SK-N-SH (cell line): ENCODE measurements at regions not wholly inside any gene's neighbourhood (a gene's known extent, or its start where the extent isn't known, plus 50 kb on each side); places are given as distances from the start of the nearest gene placed in this dataset.

Experiments
- CTCF ChIA-PET: fragments of 300-600, 350-600 bp; formaldehyde crosslinking; extraction: SDS; loops from one replicate; lab custom pipeline; 2021; lab: Yijun Ruan, JAX
- POLR2A ChIA-PET: fragments of 350-600 bp; sonication (Branson Sonifier 250); formaldehyde crosslinking; extraction: SDS; loops from one replicate; lab custom pipeline; 2020; ENCODE audit warnings: antibody characterized with exemption, inconsistent platforms; lab: Yijun Ruan, JAX
- DNase-seq: peaks from one replicate; pipeline ENCODE4 v3.0.0; 2012
- H2AFZ ChIP-seq: fragments of 200-600 bp; sonication (generic); 2 replicates; pipeline ENCODE4 v1.8.1; 2016; ENCODE audit warnings: antibody characterized with exemption, mild to moderate bottlenecking, low read depth
- H3F3A ChIP-seq: fragments of 200-600 bp; sonication (generic); replicated peaks from 2 replicates; pipeline ENCODE3; 2016; ENCODE audit warnings: antibody characterized with exemption, mild to moderate bottlenecking; ENCODE audit not compliant: insufficient read depth
- H3K27ac ChIP-seq, 2 experiments: fragments of 200-500 bp in 1 of 2; fragments of 200-600 bp in 1 of 2; sonication (Bioruptor generic) in 1 of 2; sonication (generic), shearing (Covaris generic) in 1 of 2; 2 replicates each; pipeline versions ENCODE4 v1.5.1 to v1.6.1; 2014 to 2016; ENCODE audit warnings: low read depth in 2 of 2, inconsistent platforms in 1 of 2, low read length in 1 of 2, mild to moderate bottlenecking in 1 of 2, mixed read lengths in 1 of 2
- H3K27me3 ChIP-seq: fragments of 200-600 bp; sonication (generic), shearing (Covaris generic); 2 replicates; pipeline ENCODE4 v1.6.1; 2016; ENCODE audit warnings: mixed run types; ENCODE audit not compliant: insufficient read depth
- H3K36me3 ChIP-seq, 2 experiments: fragments of 200-500 bp in 1 of 2; fragments of 200-600 bp in 1 of 2; sonication (Bioruptor generic) in 1 of 2; sonication (generic) in 1 of 2; replicated peaks in 1 of 2; 2 replicates each; pipeline versions ENCODE3 to v1.5.1; 2014 to 2016; ENCODE audit warnings: low read length in 1 of 2, mild to moderate bottlenecking in 1 of 2; ENCODE audit not compliant: insufficient read depth in 2 of 2, control insufficient read depth in 1 of 2
- H3K4me1 ChIP-seq, 2 experiments: fragments of 200-500 bp in 1 of 2; fragments of 200-600 bp in 1 of 2; sonication (Bioruptor generic) in 1 of 2; sonication (generic), shearing (Covaris generic) in 1 of 2; 2 replicates each; pipeline versions ENCODE4 v1.5.1 to v1.6.1; 2014 to 2016; ENCODE audit warnings: low read depth in 1 of 2, low read length in 1 of 2, mixed run types in 1 of 2; ENCODE audit not compliant: insufficient read depth in 2 of 2, control insufficient read depth in 1 of 2
- H3K4me2 ChIP-seq: fragments of 200-600 bp; sonication (generic), shearing (Covaris generic); 2 replicates; pipeline ENCODE4 v1.6.1; 2017; ENCODE audit warnings: mixed run types
- H3K4me3 ChIP-seq, 2 experiments: fragments of 200-500 bp in 1 of 2; fragments of 200-600 bp in 1 of 2; sonication (Bioruptor generic) in 1 of 2; sonication (generic), shearing (Covaris generic) in 1 of 2; 2 replicates each; pipeline versions ENCODE4 v1.5.1 to v1.8.1; 2014 to 2016; ENCODE audit warnings: low read depth in 2 of 2, inconsistent platforms in 1 of 2, low read length in 1 of 2, mild to moderate bottlenecking in 1 of 2, mixed read lengths in 1 of 2, moderate library complexity in 1 of 2
- H3K79me2 ChIP-seq: fragments of 200-600 bp; sonication (generic); 2 replicates; pipeline ENCODE4 v1.8.1; 2017; ENCODE audit warnings: mild to moderate bottlenecking; ENCODE audit not compliant: insufficient read depth
- H3K9ac ChIP-seq: fragments of 200-600 bp; sonication (generic); 2 replicates; pipeline ENCODE4 v1.6.1; 2017; ENCODE audit warnings: mixed run types
- H3K9me2 ChIP-seq: fragments of 200-600 bp; sonication (generic); 2 replicates; pipeline ENCODE4 v1.6.1; 2017; ENCODE audit warnings: mixed run types
- H3K9me3 ChIP-seq: fragments of 200-600 bp; sonication (generic); 2 replicates; pipeline ENCODE4 v1.6.1; 2017; ENCODE audit warnings: mixed run types, mild to moderate bottlenecking, moderate library complexity
- H4K20me1 ChIP-seq: fragments of 200-600 bp; sonication (generic); 2 replicates; pipeline ENCODE4 v1.6.1; 2017; ENCODE audit warnings: mild to moderate bottlenecking, mixed run types; ENCODE audit not compliant: insufficient read depth
- ELF1 ChIP-seq: IDR thresholded peaks from 2 replicates; pipeline ENCODE4 v1.4.0; 2012
- EP300 ChIP-seq, 2 experiments: IDR thresholded peaks; 2 replicates each; pipeline versions ENCODE4 v1.4.0 to v1.6.1; 2012; ENCODE audit warnings: borderline replicate concordance in 1 of 2, low read depth in 1 of 2, low read length in 1 of 2
- EZH2phosphoT487 ChIP-seq: fragments of 200-600 bp; sonication (generic); IDR thresholded peaks from 2 replicates; pipeline ENCODE4 v1.6.1; 2017; ENCODE audit warnings: low read depth, mixed run types, mild to moderate bottlenecking, antibody characterized with exemption, moderate library complexity, borderline replicate concordance
- FOXJ3 ChIP-seq: sonication (generic); formaldehyde crosslinking; IDR thresholded peaks from 2 replicates; pipeline ENCODE4 v1.5.1; 2020; ENCODE audit warnings: mild to moderate bottlenecking, missing genetic modification reagents
- FOXM1 ChIP-seq: IDR thresholded peaks from 2 replicates; pipeline ENCODE4 v1.4.0; 2012; ENCODE audit warnings: low read depth, mild to moderate bottlenecking
- MXI1 ChIP-seq: IDR thresholded peaks from 2 replicates; pipeline ENCODE4 v1.6.1; 2012; ENCODE audit warnings: mild to moderate bottlenecking, low read depth, low read length, improper control_type of control experiment
- NRF1 ChIP-seq: IDR thresholded peaks from 2 replicates; pipeline ENCODE4 v1.6.1; 2012; ENCODE audit warnings: low read depth, mild to moderate bottlenecking, low read length
- RCOR1 ChIP-seq: fragments of 150-350 bp; IDR thresholded peaks from 2 replicates; pipeline ENCODE4 v1.6.1; 2017; ENCODE audit warnings: antibody characterized with exemption, low read length
- RFX5 ChIP-seq: IDR thresholded peaks from 2 replicates; pipeline ENCODE4 v1.6.1; 2012; ENCODE audit warnings: mild to moderate bottlenecking, improper control_type of control experiment, low read length
- RXRA ChIP-seq: IDR thresholded peaks from 2 replicates; pipeline ENCODE4 v1.4.0; 2012; ENCODE audit warnings: low read depth, mild to moderate bottlenecking, borderline replicate concordance
- SIN3A ChIP-seq: IDR thresholded peaks from 2 replicates; pipeline ENCODE4 v1.6.1; 2012; ENCODE audit warnings: low read depth, mild to moderate bottlenecking, low read length, moderate library complexity, borderline replicate concordance
- TAF1 ChIP-seq: IDR thresholded peaks from 2 replicates; pipeline ENCODE4 v1.6.1; 2012; ENCODE audit warnings: low read depth, mild to moderate bottlenecking, low read length, moderate library complexity, borderline replicate concordance
- YY1 ChIP-seq: IDR thresholded peaks from 2 replicates; pipeline ENCODE4 v1.4.0; 2012; ENCODE audit warnings: low read depth, mild to moderate bottlenecking
- WGBS: methylation state at CpG from one replicate; pipeline ENCODE4 v1.1.6; 2017; ENCODE audit warnings: low lambda C conversion rate; 5-methylcytosine and 5-hydroxymethylcytosine counted together
- TF ChIP-seq, protein P1 (sequence below): IDR thresholded peaks from 2 replicates; pipeline ENCODE4 v1.4.0; 2012; ENCODE audit warnings: low read depth
- TF ChIP-seq, protein P2 (sequence below): IDR thresholded peaks from 2 replicates; pipeline ENCODE4 v1.4.0; 2012; ENCODE audit warnings: low read depth, borderline replicate concordance
- TF ChIP-seq, protein P3 (sequence below): IDR thresholded peaks from 2 replicates; pipeline ENCODE4; 2012

DNA sequence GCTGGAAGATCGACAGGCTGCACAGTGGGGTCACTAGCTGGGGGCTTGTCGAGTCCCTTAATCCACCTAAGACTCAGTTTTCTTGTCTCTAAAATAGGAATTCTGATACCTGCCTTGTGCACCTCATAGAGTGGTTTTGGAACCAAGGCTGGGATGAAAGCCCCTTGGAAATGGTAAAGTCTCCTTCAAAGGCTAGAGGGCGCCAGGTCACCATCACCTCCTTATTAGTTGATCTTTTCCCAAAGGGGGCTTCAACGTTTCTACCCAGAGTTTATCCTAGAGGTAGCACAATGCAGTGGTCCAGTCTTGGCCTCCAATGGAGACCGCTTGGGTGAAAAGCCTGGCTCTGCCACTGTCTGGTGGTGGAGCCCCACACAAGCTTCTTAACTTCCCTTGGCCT is 158.2 kb downstream of the AIPL1 start:
- H3K4me2 ChIP-seq, result no peak overlapping the region
- ChIA-PET CTCF (interaction anchor here (1.2 kb wide), 1 partner anchor 13 kb away, joined by 3 read pairs; no protein-coding TSS in a partner anchor), POLR2A (no interaction called here)
- no peak overlapping the region for H2AFZ ChIP-seq
- WGBS, result 0% methylated on average over 4 of the region's 5 CpGs
- no peaks in the 10 kb centered on the region; the same call in 1 of the 2 replicates for H3K27me3 ChIP-seq
- no peaks in the 10 kb centered on the region for H3K9me3 ChIP-seq
- H3K27ac ChIP-seq, result no peak overlapping the region
- H4K20me1 ChIP-seq, result no peaks in the 10 kb centered on the region
- no peaks in the 10 kb centered on the region for H3K79me2 ChIP-seq
- H3F3A ChIP-seq, result no peaks in the 10 kb centered on the region
- no peaks in the 10 kb centered on the region for H3K36me3 ChIP-seq
- no peak for TF ChIP-seq ELF1
- TF ChIP-seq, protein P1, sequence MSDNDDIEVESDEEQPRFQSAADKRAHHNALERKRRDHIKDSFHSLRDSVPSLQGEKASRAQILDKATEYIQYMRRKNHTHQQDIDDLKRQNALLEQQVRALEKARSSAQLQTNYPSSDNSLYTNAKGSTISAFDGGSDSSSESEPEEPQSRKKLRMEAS, result no peak
- no peak for DNase-seq
- no peaks in the 10 kb centered on the region for H3K4me1 ChIP-seq
- H3K9ac ChIP-seq, result no peak overlapping the region
- H3K4me3 ChIP-seq, result no peak overlapping the region
- no peaks in the 10 kb centered on the region for H3K9me2 ChIP-seq

DNA sequence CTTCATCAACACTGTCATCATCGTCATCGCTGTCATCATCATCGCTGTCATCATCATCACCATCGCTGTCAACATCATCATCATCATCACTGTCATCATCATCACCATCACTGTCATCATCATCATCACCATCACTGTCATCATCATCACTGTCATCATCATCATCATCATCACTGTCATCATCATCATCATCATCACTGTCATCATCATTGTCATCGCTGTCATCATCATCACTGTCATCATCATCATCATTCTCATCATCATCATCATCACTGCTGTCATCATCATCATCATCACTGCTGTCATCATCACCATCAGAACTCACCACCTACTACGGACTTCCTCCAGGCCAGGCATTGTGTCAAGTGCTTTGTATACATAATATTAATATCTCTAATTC is 160.6 kb downstream of the AIPL1 start:
- POLR2A ChIA-PET, result no interaction called here
- Histone ChIP-seq H3K36me3 (no peaks in the 10 kb centered on the region), H3K79me2 (no peaks in the 10 kb centered on the region)
- no peak for TF ChIP-seq RFX5
- TF ChIP-seq, protein P2, sequence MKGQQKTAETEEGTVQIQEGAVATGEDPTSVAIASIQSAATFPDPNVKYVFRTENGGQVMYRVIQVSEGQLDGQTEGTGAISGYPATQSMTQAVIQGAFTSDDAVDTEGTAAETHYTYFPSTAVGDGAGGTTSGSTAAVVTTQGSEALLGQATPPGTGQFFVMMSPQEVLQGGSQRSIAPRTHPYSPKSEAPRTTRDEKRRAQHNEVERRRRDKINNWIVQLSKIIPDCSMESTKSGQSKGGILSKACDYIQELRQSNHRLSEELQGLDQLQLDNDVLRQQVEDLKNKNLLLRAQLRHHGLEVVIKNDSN, result no peak
- no peak for TF ChIP-seq YY1
- TF ChIP-seq TAF1, result no peak
- TF ChIP-seq, protein P1, result no peak
- TF ChIP-seq RCOR1, result no peak
- no peak for TF ChIP-seq EZH2phosphoT487
- TF ChIP-seq, protein P3, sequence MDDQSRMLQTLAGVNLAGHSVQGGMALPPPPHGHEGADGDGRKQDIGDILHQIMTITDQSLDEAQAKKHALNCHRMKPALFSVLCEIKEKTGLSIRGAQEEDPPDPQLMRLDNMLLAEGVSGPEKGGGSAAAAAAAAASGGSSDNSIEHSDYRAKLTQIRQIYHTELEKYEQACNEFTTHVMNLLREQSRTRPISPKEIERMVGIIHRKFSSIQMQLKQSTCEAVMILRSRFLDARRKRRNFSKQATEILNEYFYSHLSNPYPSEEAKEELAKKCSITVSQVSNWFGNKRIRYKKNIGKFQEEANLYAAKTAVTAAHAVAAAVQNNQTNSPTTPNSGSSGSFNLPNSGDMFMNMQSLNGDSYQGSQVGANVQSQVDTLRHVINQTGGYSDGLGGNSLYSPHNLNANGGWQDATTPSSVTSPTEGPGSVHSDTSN, result no peak
- no peak for TF ChIP-seq FOXJ3 (CRISPR knock-in tag)
- no peak for TF ChIP-seq RXRA
- no peak for TF ChIP-seq SIN3A
- no peak for TF ChIP-seq FOXM1
- no peak for TF ChIP-seq NRF1
- no peak for TF ChIP-seq EP300 (IDR thresholded peaks at IDR 0.05; ENCODE audit: borderline replicate concordance in 1 of 2, low read depth in 1 of 2, low read length in 1 of 2)
- no peak for TF ChIP-seq MXI1
- TF ChIP-seq, all 33 proteins: peak for 0
- H3K9me3 ChIP-seq, result no peaks in the 10 kb centered on the region
- no peak for DNase-seq
- H3K4me3 ChIP-seq, result no peak overlapping the region
- 26% methylated on average over 6 of the region's 6 CpGs for WGBS
- no peak overlapping the region for H3K4me2 ChIP-seq
- no peak overlapping the region for H3K27ac ChIP-seq
- H3K9me2 ChIP-seq, result no peaks in the 10 kb centered on the region
- H4K20me1 ChIP-seq, result no peaks in the 10 kb centered on the region
- no peaks in the 10 kb centered on the region for H3K4me1 ChIP-seq
- CTCF ChIA-PET, result no interaction called here
- H3K27me3 ChIP-seq, result no peaks in the 10 kb centered on the region
- no peak overlapping the region for H2AFZ ChIP-seq
- no peak overlapping the region for H3K9ac ChIP-seq
- H3F3A ChIP-seq, result no peaks in the 10 kb centered on the region
